HG03064 (cell line): ENCODE measurements at regions not wholly inside any gene's neighbourhood (a gene's known extent, or its start where the extent isn't known, plus 50 kb on each side); places are given as distances from the start of the nearest gene placed in this dataset.

Experiments used
- ATAC-seq: cut with Tn5 transposase; IDR thresholded peaks from one replicate; pipeline ENCODE4 v1.9.1; 2021; ENCODE audit warnings: low read depth; ENCODE audit not compliant: unreplicated experiment

DNA sequence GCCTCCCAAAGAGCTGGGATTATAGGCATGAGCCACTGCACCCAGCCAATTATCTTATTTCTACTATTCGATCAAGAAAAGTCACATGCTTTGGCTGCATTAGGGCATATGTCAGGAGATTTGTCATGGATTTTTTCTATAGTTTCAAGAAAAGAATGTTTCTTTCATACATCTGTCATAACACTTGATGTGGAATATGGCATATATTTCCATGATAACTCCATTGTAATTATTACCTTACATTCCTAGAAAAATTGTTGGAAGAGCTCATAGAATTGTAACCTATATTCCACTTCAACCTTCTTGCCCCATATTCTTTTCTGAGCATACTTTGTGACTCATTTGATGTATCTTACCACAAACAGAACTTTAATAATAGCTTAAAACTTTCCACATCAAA lies 740.9 kb upstream of the FLRT2 start:
- no peak for ATAC-seq

DNA sequence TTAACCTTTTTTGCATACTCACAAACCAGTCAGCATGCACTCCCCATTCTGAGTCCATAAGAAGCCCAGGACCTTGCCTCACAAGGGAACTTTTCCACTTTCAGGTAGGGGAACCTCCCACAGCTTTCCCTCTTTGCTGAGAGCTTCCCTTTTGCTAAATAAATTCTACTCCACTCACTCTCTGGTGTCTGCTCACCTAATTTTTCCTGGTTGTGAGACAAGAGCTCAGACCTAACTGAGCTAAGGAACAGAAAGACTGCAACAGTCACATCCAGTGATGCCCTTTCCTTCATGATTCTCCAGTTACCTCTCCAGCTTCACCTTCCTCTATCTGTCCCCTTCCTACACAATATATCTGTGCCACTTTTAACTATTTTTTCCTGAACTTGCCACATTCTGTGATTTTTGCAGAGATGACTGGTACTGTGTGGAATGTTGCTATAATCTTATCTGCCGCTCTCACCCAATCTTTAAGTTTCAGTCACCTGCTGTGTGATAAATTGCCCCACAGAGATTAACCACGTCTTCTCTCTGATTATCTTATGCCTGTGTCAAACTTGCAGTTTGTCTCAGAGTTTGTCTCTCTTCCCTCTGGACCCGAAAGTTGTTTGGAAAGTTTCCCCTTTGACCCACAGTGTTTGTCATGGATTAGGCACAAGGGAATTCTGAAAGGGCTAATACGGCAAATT lies 737.1 kb upstream of the FLRT2 start:
- ATAC-seq = no peak

DNA sequence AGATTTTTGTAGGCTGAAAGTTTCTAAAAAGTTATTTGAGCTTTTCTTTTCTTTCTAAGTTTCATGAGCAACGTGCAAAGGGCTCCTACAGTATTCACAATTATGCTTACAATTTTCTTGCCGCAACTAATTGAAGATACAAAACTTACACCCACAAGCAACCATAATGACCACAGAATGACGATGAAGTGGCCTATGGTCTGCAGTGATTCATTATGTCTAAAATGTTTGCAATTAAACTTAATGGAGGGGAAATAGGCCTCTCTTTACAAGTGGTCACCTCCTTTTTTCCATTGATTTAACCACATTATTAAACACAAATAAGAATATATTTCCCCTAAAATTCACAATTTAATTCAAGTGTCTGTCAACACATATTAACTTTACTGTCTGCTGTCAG lies 732.6 kb upstream of the FLRT2 start:
- ATAC-seq = no peak

- ATAC-seq = no peak
These were observed 725.5 kb upstream of the FLRT2 start for GRCh38 chr14:84804468-84804867.

- no peak for ATAC-seq
These were observed 725.0 kb upstream of the FLRT2 start for GRCh38 chr14:84804895-84805294.

DNA sequence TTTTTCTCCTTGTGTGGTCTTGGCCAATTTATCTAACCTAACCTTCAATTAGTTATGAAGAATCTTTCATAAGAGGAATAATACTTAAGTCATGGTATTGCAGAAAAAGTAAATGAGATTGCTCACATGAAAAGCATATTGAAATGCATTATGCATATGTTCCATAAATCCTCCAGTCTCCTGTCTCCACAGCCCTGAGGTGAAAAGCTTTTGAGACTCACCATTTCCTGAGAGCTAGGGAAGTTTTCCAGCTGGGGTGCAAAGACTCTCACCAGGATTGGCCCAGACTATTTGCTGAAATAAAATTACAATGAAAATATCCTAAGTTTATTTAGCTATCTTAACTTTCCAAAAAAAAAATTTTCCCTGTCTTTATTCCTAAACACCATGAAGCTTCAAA lies 723.8 kb upstream of the FLRT2 start:
- ATAC-seq = no peak

GRCh38 chr14:84806622-84807021 lies 723.3 kb upstream of the FLRT2 start:
- no peak for ATAC-seq

- ATAC-seq = no peak
These were observed 722.3 kb upstream of the FLRT2 start for GRCh38 chr14:84807673-84808072.

DNA sequence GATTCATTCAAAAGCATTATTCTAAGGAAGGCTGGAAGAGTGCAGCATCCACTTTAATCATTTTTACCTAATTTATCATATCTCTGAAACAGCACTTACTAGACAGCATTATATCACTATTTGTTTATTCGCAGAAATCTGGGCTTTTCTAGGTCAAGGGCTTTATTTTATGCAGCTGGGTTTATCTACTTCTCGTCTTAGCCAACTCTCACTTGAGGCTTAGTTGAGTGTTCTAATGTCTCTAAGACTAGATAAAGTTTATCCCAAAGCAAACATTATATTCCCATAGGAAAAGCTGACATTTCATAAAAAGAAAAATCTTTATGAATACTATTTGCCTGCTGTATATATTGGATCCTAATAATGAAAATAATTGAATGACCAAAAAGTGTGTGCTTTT lies 720.8 kb upstream of the FLRT2 start:
- no peak for ATAC-seq

DNA sequence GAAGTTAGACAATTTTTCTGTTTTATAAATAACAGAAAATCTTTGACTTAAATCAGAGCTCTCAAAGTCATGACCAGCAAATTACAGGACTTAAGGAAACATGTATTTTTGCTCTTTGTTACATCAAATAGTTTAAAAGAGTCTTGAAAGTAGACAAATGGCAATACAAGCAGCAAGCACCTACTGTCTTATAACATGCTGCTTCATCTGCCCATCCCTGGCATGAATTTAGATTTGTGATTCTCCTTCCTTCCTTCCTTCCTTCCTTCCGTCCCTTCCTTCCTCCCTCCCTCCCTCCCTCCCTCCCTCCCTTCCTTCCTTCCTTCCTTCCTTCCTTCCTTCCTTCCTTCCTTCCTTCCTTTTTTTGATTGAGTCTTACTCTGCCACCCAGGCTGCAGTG lies 715.6 kb upstream of the FLRT2 start:
- ATAC-seq = no peak

DNA sequence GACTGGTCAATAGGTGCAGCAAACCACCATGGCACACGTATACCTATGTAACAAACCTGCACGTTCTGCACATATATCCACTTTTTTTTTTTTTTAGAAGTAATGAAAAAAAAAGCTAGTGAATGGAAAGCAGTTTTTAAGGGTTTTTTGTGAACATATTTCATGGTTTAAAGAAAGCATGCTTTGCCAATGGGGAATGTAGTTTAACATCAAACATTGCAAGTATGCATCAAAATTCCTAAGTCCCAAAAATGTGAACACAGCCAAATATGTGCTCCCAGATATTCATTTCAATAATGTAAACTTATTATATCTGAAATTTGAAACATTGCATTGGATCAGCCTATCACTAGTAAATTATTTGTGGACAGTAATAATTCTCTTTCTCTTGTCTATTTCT lies 710.4 kb upstream of the FLRT2 start:
- no peak for ATAC-seq

DNA sequence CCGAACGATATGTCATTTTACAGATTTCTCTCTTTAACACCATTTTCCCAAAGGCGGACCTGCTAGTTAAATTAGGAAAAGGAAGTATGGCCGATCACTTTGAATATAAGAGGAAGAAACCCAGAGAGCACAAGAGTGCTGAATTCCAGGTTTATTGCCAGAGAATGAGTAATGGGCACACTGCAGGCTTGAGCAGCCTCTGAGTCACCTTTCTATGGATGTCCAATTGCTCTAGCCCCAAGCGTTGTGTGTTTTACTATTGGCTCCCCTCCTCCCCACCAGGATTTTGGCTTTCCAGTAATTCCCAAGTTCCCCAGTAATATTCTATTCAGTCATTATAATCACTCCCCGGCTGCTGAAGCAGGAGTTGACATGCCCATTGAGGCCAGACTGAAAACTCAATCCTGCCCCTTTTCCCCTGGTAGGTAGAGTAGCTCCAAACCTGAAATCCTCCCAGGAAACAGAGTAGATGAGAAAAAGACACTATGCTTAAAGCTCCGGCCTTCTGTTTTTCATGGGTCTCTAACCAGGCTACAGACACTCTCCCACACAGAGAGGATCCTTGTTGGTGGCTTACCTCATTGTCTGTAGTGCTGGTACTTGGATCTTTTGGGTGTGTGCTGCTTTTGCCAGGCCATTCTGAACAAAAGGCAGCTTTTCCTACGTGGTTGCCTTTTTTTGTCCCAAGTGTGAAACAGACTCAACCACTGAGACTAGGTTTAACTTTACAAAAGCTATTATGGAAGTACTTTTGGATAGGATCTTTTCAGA lies 704.3 kb upstream of the FLRT2 start:
- ATAC-seq = no peak

DNA sequence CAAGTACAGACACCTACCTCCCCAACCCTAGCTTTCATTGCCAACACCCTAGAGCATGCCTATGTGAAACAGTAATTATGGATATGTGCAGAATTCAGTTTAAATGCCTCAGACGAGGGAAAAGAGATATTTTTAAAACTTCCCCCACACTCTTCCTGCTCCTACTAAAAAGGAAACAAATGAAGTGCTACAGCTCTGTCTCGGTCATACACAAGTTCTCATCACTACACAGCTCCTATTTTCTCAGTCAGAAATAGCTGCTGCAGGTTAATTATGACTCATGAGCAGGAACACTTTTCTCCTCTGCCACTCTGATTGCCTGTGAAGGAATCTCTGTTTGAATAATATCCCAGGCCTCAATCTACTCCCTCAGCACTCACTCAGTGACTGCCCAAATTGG lies 703.6 kb upstream of the FLRT2 start:
- no peak for ATAC-seq

DNA sequence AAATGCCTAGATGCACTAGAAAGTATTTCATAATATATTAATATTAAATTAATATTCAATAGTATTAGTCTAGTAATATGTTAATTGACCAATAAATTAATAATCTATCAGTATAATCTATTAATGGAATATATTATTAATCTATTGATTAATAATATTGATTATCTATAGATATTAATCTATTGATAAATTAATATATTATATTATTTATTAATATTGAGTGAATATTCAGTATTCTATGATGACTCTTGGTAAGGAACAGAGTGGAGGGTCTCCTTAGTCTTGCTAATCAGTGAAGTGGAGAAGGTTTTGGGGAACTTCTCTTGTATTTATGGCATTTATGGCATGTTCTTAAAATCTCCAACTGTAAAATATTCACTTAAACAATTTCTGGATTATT lies 679.3 kb upstream of the FLRT2 start:
- ATAC-seq = no peak

- no peak for ATAC-seq
These were observed 673.0 kb upstream of the FLRT2 start for GRCh38 chr14:84856751-84857534.

GRCh38 chr14:84857571-84857970 lies 672.4 kb upstream of the FLRT2 start:
- no peak for ATAC-seq

- no peak for ATAC-seq
These were observed 670.8 kb upstream of the FLRT2 start for GRCh38 chr14:84859116-84859515.

GRCh38 chr14:84864548-84865271 lies 665.2 kb upstream of the FLRT2 start:
- no peak for ATAC-seq

- ATAC-seq = no peak
These were observed 658.2 kb upstream of the FLRT2 start for GRCh38 chr14:84871734-84872133.

DNA sequence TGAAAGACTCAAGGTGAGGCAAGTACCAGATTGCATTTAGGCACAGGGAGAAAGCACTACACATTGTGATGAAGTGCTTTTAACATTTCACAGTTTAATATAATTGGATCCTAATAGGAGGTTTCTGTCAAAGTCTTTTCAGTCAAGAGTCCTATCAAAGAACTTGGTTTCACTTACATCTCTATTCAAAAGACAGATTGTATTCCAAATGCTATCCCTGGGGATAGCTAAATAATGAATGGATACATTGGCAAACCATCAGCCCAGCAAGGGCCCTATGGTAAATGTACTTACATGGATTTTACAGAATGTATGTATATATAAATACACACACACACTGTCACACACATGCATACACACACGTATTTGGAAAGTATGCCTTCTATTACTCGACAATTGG lies 655.5 kb upstream of the FLRT2 start:
- ATAC-seq = no peak

DNA sequence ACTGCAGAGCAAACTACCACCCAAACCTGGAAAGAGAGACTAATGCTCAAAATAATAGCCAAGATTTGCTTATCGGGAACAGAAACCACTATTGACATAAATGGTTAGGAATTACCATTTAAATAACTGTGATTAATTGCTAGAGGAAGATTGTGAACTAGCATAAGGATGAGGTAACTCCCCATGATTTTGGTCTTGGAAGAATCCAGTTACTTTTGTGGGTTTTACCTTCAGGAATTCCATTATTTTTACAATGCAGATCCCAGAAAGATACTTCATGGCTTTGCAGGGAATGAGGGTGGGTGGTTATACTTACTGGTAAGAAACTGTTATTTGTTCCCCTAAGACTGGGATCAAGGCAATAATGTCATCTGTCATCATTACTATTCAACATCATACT lies 652.9 kb upstream of the FLRT2 start:
- no peak for ATAC-seq
